GM12892 (cell line): ENCODE measurements at regions not wholly inside any gene's neighbourhood (a gene's known extent, or its start where the extent isn't known, plus 50 kb on each side); places are given as distances from the start of the nearest gene placed in this dataset.

Experiments used
- DNase-seq: peaks from one replicate; pipeline ENCODE4 v3.0.0; 2011; ENCODE audit not compliant: insufficient read length
- FAIRE-seq: peaks from 2 replicates; lab custom pipeline; 2011; peaks lifted over from hg19 to GRCh38; lab: Jason Lieb, UNC
- POLR2A ChIP-seq: IDR thresholded peaks from 2 replicates; pipeline ENCODE4 v1.6.1; 2011; ENCODE audit warnings: low read depth, low read length, control low read depth
- POLR2AphosphoS5 ChIP-seq: IDR thresholded peaks from 2 replicates; pipeline ENCODE4 v1.6.1; 2011; ENCODE audit warnings: low read depth, low read length, control low read depth
- TAF1 ChIP-seq: IDR thresholded peaks from 2 replicates; pipeline ENCODE4 v1.6.1; 2011; ENCODE audit warnings: low read depth, mild to moderate bottlenecking, control low read depth, low read length, borderline replicate concordance

DNA sequence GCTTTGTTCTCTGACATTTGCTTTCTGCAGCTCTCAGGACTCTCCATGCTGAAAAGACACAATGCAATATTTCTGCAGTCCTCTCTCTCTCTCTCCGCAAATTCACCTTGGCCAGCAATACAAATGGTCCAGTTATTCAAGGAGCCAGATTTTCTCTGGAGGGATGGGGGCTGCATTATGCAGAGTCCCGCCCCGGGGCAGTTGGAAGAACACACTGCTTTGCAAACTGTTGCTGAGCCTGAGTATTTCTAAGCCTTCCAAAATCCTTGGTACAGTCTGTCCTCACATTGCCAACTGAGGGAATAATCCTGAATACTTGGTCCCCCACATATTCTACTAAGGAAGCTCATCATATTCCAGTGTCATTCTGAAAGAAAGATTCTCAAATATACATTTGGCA, 94.3 kb upstream of the ZC3H12C start:
- DNase-seq, result no peak
- FAIRE-seq, result no peak
- TF ChIP-seq POLR2AphosphoS5, result no peak
- no peak for TF ChIP-seq TAF1
- no peak for TF ChIP-seq POLR2A

DNA sequence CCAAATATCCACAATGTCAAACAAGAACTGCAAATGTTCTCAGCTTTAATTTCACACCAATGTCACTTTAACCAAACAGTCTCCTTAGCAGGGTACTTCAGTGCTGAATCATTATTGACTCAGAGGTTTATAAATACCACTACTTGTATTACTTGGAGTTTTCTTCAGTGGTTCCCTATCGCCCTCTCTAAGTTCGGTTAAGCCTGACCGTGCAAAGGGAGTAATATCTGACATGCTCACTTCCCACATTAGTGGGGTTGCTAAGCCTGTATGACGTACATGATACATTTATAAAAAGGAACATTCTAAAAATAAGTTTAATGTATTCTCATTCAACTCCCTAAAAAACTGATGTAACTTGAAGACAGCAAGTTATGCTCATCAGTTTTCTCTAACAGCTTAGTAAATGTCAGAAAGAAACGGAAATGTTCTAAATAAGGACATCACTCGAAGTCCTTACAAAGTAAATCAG, 93.1 kb upstream of the ZC3H12C start:
- peak; percentile 18 for DNase-seq
- FAIRE-seq, result peak; percentile 96
- TF ChIP-seq POLR2A (no peak), POLR2AphosphoS5 (no peak), TAF1 (no peak)

DNA sequence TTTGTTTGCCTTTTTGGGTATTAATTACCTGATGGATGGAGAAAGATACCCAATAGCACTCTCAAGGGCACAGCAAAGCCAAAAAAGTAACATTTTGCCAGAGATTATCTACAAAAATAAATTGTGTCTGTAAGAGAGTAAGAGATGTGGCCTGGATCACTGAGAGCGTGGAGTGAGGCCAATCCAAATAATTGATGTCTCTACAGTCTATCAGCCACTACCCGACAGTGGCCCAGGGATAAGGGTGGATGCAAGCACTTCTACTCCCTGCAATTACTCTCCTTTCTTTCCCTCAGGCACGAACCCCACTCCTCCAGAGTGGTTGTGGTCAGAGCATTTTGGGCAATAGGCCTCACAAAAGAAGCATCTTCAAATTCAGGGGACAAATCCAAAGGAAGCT, 92.3 kb upstream of the ZC3H12C start:
- no peak for DNase-seq
- no peak for TF ChIP-seq POLR2A
- TF ChIP-seq POLR2AphosphoS5, result no peak
- no peak for TF ChIP-seq TAF1
- no peak for FAIRE-seq

DNA sequence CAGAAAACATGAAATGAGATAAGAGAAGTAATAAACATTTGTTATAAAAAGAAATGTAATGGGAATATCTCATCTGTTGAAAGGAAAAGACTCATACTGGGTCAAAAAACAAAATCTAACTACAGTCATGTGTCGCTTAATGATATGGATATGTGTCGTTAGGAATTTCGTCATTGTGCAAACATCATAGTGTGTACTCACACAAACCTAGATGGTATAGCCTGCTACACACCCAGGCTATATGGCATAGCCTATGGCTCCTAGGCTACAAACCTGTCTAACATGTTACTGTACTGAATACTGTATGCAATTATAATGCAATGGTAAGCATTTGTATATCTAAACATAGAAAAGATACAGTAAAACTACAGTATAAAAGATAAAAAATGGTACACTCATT, 89.8 kb upstream of the ZC3H12C start:
- TF ChIP-seq TAF1 (no peak), POLR2AphosphoS5 (no peak), POLR2A (no peak)
- peak; percentile 85 for FAIRE-seq
- DNase-seq, result no peak

DNA sequence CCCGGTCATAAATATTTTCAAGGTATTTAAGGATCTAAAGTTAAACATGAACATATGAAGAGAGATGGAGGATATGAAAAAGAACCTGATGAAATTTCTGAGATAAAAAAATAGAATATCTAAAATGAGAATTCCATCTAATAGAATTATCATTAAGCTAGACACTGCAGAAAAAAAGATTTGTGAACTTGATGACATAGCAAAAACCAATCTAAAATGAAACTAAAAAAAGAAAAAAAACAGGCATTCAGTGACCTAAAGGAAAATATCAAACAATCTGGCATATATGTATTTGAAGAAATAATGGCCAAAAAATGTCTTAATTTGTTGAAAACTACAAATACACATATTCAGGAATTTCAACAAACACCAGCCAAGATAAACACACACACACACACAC, 81.6 kb upstream of the ZC3H12C start:
- no peak for TF ChIP-seq POLR2AphosphoS5
- TF ChIP-seq POLR2A, result no peak
- no peak for TF ChIP-seq TAF1
- DNase-seq (no peak), FAIRE-seq (no peak)

DNA sequence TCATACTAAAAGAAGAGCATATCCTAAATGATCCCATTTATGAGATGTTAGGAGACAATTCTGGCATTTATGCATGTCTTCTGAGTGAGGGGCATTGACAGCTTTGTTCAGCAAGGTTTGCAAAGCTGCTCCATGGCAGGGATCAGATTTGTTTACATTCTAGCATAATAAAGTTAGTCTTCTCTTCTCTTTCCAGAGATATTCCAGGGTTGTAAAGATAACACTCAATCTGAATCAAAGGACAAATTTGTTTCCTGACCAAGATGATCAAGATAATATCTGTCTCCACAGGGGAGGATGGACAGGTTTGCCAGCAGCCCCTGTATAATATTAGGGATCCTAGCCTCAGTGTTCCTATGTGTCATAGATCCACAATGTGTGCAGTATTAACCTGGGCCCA, 77.5 kb upstream of the ZC3H12C start:
- no peak for TF ChIP-seq POLR2AphosphoS5
- DNase-seq (no peak), FAIRE-seq (peak; percentile 33)

DNA sequence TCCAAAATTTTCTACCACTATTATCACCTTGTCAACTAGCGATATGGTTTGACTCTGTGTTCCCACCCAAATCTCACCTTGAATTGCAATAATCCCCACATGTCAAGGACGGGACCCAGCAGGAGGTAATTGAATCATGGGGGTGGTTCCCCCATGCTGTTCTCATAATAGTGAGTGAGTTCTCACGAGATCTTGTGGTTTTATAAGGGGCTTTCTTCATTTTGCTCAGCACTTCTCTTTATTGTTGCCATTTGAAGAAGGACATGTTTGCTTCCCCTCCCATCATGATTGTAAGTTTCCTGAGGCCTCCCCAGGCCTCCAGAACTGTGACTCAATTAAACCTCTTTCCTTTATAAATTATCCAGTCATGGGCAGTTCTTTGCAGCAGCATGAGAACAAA, 73.5 kb upstream of the ZC3H12C start:
- DNase-seq (no peak), FAIRE-seq (no peak)
- TF ChIP-seq POLR2A, result no peak
- TF ChIP-seq TAF1, result no peak

DNA sequence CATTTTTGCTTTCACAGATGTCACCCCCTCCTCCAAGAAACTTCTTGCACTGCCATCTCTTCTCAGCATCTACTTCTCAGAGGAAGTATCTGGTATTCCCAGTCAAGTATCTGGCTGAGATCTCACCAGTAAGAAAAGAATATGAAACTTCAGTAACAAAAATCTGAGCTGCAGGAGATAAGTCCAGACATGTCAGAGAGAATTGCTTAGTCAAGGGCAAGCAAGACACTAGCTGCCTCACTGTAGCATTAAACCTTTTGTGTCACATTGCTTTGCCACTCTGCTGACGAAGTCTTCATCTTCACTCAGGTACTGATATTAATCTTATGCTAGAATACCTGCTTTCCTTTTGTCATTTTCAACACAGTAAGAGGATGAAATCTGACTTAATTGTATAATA, 70.6 kb upstream of the ZC3H12C start:
- TF ChIP-seq POLR2AphosphoS5 (no peak), TAF1 (no peak), POLR2A (no peak)
- FAIRE-seq, result no peak
- DNase-seq, result no peak

DNA sequence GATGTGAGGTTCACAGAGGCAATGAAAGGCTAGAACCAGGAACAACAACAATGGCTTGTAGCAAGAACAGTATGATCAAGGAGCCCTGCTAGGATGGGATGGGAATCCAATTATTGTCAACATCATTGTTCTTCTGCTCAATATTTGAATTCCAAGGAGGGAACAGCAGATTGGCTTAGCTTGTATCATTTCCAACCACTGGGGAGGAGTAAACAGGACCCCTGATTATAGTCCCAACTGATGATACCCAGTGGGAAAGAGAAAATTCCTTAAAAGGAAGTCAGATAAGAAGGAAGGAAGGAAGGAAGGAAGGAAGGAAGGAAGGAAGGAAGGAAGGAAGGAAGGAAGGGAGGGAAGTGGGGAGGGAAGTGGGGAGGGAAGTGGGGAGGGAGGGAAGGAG, 69.5 kb upstream of the ZC3H12C start:
- DNase-seq (no peak), FAIRE-seq (no peak)
- TF ChIP-seq TAF1, result no peak
- no peak for TF ChIP-seq POLR2AphosphoS5
- no peak for TF ChIP-seq POLR2A

DNA sequence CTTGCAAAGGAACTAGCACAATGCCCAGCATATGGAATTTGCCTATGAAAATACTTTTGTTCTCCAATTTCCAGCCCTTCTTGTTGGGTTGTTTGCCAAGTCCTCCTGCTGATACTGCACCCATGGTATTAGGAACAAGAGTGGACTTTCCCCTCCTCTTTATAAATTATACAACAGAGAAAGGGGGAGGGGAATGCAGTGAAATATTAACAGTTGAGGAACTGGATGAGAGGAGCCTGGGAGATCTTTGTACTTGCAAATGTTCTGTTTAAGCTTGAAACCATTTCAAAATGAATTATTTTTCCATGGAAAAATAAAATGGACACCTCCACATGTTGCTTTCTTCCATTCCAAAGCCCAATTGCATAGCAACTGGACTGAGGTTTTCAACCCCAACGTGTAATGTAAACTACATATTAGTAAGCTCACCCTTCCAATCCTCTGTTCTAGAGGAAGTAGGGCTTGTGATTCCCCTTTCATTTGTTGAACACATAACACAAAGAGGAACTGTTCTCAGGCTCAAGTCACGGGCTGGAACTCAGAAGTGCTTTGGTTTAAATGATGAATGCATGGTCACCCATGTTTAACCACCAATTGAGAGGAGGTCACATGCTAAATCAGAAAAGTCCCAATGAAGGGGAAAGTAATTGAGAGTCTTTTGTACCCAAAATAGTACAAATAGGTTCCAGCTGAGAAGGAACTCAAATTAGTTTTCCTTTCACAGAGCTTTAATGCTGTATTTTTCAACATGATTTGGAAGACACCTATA, 66.2 kb upstream of the ZC3H12C start:
- DNase-seq (peak; percentile 18), FAIRE-seq (peak; percentile 99)
- TF ChIP-seq TAF1 (no peak), POLR2A (no peak), POLR2AphosphoS5 (no peak)

DNA sequence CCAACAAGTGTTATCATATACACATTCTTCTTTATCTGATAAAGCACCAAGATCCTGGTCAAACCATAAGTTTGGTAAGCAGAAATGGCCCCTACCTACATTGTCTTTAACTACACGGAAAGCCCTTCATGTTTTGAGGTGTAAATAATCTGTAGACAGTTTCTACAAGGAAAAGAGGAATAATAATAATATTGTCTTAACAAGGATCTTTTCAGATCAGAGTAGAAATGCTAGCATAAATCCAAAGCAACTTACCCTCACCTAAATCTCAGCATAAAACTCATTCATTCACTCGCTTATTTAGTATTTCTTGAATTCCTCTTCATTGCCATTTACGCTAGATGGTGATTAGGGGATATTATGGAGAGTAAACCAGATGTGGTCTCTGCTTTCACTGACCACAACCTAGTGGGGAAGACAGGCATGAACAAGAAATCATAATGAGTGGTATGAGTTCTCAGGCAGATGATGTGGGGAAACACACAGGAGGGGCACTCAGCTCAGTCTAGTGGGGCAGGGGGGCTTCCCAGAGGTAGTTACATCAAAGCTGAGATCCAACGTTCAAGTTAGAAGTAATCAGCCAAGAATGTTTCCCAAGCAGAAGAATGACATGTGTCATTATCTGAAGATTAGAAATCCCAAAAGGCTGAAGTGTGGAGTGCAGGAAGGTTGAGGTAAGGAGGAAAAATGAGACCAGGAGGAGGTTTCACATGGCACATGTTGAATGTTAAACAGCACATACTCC, 65.4 kb upstream of the ZC3H12C start:
- FAIRE-seq (no peak), DNase-seq (no peak)
- peak; percentile 78 for TF ChIP-seq POLR2AphosphoS5
- peak; percentile 60 for TF ChIP-seq POLR2A
- TF ChIP-seq TAF1, result 0 out of 2 replicates have a peak, but pooled peaks have one; percentile 31

DNA sequence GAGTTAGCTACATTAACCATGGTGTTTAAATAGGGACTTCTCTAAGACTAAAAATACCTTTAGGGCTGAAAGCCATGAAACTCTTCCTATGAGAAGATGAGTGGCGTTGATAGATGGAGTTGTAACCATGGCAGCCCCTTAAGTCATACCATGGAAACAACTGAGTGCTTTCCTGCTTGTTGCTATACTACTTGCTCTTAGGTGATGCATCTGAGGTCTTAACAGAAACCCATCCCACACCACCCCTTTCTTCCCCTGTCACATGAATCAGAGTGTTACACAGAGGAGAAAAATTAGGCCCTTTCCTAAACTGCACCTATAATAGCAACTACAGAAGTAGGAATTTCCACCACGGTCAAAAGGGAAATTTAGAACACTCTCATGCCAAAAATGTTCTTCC, 64.3 kb upstream of the ZC3H12C start:
- TF ChIP-seq POLR2A, result no peak
- TF ChIP-seq TAF1, result no peak
- FAIRE-seq, result no peak
- no peak for DNase-seq
